HG02943 (cell line): ENCODE measurements at regions not wholly inside any gene's neighbourhood (a gene's known extent, or its start where the extent isn't known, plus 50 kb on each side); places are given as distances from the start of the nearest gene placed in this dataset.
"Not testable (repeated sequence)": the region's sequence is repeated elsewhere in the genome, so short reads cannot be mapped to it uniquely, and the experiment has no call there.

Source experiments
- ATAC-seq: cut with Tn5 transposase; IDR thresholded peaks from one replicate; pipeline ENCODE4 v1.9.1; 2021; ENCODE audit warnings: mild to moderate bottlenecking, low read depth, moderate library complexity; ENCODE audit not compliant: unreplicated experiment

- ATAC-seq = no peak
Observed at GRCh38 chr12:97616946-97617345, 154.3 kb downstream of the RMST start.

DNA sequence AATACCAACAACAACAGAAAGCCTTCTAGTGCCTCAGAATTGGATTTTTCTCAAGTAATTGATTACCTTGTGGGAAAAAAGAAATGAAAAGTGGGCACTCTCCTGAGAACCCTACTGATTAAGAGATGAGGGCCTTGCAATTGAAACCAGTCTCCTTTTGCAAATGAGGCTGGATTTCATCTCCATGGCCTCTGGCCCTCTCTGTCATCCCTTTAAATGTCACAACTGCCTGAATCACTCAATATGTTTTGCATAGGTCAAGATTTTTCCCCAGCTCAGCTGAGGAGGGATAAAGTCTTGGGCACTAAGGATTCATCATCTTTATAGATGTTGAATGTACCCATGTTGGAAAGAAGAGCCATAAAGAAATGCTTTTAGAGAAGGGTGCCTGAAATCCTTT is 166.4 kb downstream of the RMST start:
- ATAC-seq = no peak

DNA sequence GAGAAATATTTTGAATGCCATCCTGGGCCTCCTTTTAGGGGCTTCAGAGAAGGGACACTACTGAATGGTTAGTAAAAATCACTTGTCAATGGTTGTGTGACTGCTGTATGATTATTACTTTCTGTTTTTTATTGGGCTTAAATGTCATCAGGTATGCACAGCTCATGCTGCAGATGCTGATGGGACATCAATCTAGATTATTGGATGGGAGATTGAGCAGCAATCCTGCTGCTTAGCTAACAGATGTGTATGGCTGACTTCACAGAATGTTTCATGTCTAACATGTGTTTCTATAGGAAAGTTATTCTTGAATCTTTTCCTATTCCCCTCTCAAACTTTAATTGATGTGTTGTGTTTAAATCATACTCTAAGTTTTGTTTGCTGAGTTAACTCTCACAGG is 166.8 kb downstream of the RMST start:
- ATAC-seq = no peak

- ATAC-seq = no peak
Observed at GRCh38 chr12:97630356-97630755, 167.8 kb downstream of the RMST start.

GRCh38 chr12:97630875-97631274 is 168.3 kb downstream of the RMST start:
- no peak for ATAC-seq

- no peak for ATAC-seq
Observed at GRCh38 chr12:97637770-97638169, 175.2 kb downstream of the RMST start.

- no peak for ATAC-seq
Observed at GRCh38 chr12:97638739-97639138, 176.1 kb downstream of the RMST start.

GRCh38 chr12:97639702-97640101 is 177.1 kb downstream of the RMST start:
- ATAC-seq = no peak

- ATAC-seq = no peak
Observed at GRCh38 chr12:97640826-97641225, 178.2 kb downstream of the RMST start.

DNA sequence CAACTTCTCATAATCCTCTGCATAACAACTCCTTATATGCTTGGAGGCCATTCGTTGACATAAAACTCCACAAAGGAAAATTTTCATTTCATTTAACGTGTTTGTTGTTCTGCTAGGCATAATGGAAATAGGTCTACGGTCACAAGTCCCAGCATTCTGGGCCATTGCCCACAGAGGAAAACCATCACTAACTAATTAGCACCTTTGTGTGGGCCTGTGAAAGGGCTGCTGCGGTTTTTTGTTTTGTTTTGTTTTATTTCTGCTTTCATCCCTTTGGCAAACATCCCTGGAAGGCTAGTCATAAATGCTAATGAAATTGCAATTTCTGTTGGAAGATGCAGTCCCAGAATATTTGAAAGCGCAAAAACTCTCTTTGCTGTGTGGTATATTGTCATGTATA is 180.3 kb downstream of the RMST start:
- no peak for ATAC-seq

DNA sequence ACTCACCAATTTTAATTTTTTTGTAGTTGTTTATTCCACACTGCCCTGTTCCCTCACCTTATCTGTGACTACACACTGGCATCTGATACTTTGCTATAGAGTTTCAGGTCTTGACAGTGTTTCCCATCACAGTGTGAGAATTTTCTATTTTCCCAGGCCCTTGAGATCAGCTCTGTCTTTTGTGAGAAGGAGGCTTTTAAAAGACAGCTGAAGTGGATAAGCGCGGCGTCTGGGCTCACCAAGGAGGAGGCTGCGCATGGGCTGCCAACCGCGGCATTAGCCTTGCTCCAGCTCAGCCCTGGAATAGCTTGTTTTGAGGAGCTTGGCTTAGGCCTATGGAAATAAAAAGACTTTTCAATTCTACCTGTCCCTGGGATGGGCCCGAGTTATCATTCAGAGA is 181.3 kb downstream of the RMST start:
- ATAC-seq = no peak

GRCh38 chr12:97645726-97646125 is 183.1 kb downstream of the RMST start:
- ATAC-seq = no peak

- ATAC-seq = no peak
Observed at GRCh38 chr12:97647142-97647541, 184.5 kb downstream of the RMST start.

- ATAC-seq = no peak
Observed at GRCh38 chr12:97650242-97650641, 187.6 kb downstream of the RMST start.

- not testable (repeated sequence) for ATAC-seq
Observed at GRCh38 chr12:97656548-97656947, 193.9 kb downstream of the RMST start.

- no peak for ATAC-seq
Observed at GRCh38 chr12:97659117-97659880, 196.7 kb downstream of the RMST start.

GRCh38 chr12:97666263-97666662 is 203.7 kb downstream of the RMST start:
- ATAC-seq = no peak

- ATAC-seq = no peak
Observed at GRCh38 chr12:97672870-97673269, 210.3 kb downstream of the RMST start.

DNA sequence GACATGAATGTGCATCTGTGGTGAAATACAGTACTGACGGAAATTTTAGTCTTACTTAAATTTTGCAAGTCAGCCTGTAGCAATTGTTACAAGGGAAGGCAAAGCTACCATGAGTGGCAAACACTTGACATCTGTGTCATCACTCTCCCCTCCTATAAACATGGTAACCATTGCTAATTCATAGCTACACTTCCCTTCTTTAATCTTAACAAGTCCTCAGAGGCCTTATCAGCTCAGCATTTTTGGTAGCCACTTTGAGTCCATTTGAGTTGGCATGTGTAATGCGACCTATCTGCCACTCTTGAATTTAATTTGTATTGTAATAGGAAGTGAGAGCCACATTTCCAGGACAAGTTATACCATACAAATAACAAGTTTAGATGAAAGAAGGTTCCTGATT is 218.1 kb downstream of the RMST start:
- no peak for ATAC-seq

DNA sequence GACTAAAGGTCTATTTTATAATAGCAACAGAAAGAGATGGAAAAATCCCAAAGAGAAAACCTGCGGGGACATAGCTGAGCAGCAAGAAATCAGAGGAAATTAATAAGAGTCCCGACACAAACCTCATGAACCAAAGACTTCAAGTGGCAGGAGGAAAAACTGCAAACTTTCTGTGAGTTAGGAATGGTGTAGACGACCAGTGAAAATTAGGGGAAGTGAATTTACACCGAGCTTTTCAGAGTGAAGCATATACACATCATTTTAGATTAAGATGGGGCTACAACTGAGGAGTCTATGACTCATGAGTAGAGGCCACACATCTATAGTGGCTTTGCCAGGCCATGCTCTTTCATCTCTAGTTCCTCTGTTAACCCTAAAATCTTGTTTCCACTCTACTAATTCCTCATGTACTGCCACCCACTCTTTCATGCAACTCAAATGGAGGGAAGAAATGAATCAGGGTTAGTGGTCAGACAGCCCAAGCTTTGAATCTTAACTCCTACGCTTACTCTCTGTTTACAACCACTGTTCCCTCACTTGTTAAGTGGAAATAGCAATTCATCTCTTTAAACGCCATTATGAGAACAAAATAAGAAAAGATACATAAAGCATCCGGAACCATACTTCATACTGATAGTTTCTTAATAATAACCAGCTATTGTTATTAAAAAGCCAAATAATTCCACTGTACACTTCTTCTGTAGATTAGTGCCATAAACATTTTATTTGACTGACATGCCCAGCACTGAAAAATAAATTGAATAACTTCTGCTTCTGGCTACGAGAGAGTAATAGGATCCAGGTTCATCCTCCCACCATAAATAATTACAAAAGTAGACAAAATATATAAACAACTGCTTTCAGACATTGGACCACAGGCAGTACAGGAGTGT is 219.3 kb downstream of the RMST start:
- ATAC-seq = no peak

- no peak for ATAC-seq
Observed at GRCh38 chr12:97685360-97685759, 222.8 kb downstream of the RMST start.

GRCh38 chr12:97701901-97702300 is 239.3 kb downstream of the RMST start:
- no peak for ATAC-seq
